ENCODE measurements at regions not wholly inside any gene's neighbourhood (a gene's known extent, or its start where the extent isn't known, plus 50 kb on each side); places are given as distances from the start of the nearest gene placed in this dataset.
A peak's percentile ranks its signal among the peaks of the same experiment; 100 is the strongest.

DNA sequence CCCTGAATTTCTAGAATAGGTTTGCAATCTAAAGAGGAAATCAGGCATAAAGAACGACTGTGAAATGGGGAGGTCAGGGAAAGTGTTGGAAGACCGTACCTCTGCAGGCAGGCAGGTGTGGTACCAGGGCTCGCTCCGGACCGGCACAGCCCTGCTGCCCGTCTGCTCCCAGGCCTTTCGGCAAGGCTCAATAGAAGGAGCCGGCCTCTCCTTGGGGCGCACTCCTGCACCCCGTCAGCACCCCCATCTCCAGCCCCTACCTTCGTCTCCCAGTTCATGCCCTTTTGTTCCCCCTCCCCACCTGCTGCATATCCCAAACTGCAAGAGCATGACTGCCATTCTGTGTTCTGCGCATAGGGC is 139.8 kb upstream of the SOX1 start:
- no peak for DNase-seq

- DNase-seq, result no peak
Observed at GRCh38 chr13:111929036-111929616, 137.8 kb upstream of the SOX1 start.

DNA sequence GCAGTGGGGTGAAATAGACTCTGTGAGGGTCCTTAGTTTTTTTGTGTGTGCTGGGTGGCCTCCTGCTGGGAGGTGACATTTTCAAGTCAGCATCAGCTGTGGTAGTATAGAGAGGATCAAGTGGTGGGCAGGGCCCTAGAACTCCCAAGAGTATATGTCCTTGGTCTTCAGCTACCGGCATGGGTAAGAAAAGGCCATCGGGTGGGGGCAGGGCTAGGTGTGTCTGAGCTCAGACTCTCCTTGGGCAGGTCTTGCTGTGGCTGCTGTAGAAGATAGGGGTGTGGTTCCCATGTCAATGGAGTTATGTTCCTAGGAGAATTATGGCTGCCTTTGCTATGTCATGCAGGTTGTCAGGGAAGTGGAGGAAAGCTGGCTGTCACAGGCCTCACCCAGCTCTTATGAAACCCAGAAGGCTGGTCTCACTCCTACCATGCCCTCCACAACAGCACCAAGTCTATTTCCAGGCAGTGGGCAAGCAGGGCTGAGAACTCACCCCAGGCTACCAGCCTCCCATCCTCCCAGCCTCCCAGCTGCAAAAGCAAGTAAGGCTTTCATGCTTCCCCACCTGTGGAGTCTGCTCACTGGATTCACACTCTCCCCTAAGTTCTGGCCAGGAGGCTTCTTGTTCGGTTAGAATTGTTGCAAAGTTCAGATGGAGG is 130.6 kb upstream of the SOX1 start:
- no peak for DNase-seq

GRCh38 chr13:111937777-111938311 is 129.1 kb upstream of the SOX1 start:
- peak; percentile 3 for DNase-seq

GRCh38 chr13:111938741-111939665 is 127.9 kb upstream of the SOX1 start:
- DNase-seq, result no peak

GRCh38 chr13:111939666-111940278 is 127.2 kb upstream of the SOX1 start:
- DNase-seq, result no peak

DNA sequence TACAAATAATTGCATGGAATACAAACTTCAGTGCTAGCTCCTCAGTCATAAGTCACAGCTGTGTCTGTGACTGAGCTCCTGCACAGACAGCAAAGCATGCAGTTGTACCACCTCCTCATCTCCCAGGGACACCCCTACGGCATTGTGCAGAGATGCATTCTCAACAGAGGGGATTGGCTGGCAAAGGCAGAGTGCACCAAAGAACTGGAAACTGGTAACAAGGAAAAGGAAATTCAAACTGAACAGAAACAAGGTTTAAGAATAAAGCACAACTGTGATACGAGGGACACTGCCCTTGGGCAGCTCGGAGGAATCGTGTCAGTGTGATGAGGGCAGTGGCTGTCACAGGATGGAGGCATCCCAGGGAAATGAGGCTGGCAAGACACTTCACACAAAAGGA is 126.1 kb upstream of the SOX1 start:
- no peak for DNase-seq

GRCh38 chr13:111941845-111942447 is 125.0 kb upstream of the SOX1 start:
- DNase-seq, result no peak

DNA sequence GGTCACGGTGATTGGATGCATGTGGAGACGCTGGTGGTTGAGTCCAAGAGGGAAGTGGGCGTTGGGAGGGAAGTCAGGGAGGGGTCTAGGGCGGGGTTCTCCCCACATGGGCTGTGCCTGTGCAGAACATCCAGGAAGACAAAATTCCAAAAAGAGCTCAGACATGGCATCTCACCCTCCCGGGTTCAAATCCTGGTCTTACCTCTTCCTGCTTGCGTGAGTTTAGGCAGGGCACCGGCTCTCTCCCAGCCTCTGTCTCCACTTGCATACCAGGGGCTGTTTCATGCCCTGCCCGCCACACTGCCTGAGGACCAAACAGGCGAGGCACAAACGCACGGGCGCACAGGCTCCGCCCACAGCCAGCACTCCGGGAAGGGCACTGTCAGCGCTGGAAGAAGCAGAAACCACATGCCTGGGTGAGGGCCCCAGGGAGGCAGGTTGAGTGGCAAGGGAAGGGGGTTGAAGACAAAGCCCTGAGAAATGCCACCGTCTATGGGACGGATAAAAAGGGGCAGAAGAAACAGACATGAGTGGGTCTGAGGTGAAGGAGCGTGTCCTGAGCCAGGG is 123.6 kb upstream of the SOX1 start:
- no peak for DNase-seq

- DNase-seq, result no peak
Observed at GRCh38 chr13:111944171-111944583, 122.8 kb upstream of the SOX1 start.

- DNase-seq, result no peak
Observed at GRCh38 chr13:111945086-111945485, 121.9 kb upstream of the SOX1 start.

DNA sequence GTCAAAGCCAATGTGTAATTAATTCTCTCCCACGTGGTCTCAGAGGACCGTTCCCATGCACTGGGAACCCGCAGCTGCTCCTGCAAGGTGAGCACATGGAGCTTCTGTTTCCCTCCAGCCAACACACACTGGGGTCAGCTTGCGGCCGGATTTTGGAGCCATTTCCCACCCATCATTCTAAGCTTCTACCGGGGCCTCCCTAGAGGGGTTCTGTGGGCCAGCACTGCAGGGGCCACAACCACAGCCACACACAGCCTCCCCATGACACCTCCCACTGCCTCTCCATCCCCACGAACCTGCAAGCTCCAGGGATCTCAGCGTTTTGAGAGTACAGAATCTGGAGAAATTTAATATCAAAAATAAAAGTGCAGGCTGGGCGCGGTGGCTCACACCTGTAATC is 120.7 kb upstream of the SOX1 start:
- no peak for DNase-seq

GRCh38 chr13:111947026-111947810 is 119.7 kb upstream of the SOX1 start:
- no peak for DNase-seq

DNA sequence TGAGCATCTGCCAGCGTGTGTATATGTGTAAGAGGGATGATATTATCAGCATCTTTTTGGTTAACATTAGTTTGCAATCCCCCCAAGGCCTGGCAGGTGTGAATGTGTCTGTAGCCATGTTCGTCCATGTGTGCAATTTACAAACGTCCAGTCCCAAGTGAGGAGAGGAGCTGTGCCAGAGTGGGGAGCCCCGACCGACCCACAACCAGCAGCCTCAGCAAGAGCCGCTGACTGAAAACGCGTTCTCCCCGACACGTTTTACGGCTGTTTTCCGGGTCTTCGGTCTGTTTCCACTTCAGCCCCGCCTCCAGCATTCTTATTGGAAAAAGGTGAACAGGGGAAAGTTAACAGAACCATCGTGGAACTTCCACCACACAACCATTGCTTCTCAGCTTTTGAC is 119.1 kb upstream of the SOX1 start:
- DNase-seq, result no peak

- no peak for DNase-seq
Observed at GRCh38 chr13:111948281-111948680, 118.7 kb upstream of the SOX1 start.

GRCh38 chr13:111948811-111949210 is 118.1 kb upstream of the SOX1 start:
- DNase-seq, result no peak

- DNase-seq, result no peak
Observed at GRCh38 chr13:111949311-111949710, 117.6 kb upstream of the SOX1 start.

GRCh38 chr13:111950697-111951096 is 116.3 kb upstream of the SOX1 start:
- DNase-seq, result no peak

- DNase-seq, result no peak
Observed at GRCh38 chr13:111952032-111952431, 114.9 kb upstream of the SOX1 start.

GRCh38 chr13:111952814-111953213 is 114.1 kb upstream of the SOX1 start:
- no peak for DNase-seq

GRCh38 chr13:111953546-111954178 is 113.3 kb upstream of the SOX1 start:
- no peak for DNase-seq

Measured in NCI-H2171 treated with DMSO at 0.1 percent for 48 hours (cell line).